HG02970 (cell line): ENCODE measurements at regions not wholly inside any gene's neighbourhood (a gene's known extent, or its start where the extent isn't known, plus 50 kb on each side); places are given as distances from the start of the nearest gene placed in this dataset.
"Not testable (repeated sequence)": the region's sequence is repeated elsewhere in the genome, so short reads cannot be mapped to it uniquely, and the experiment has no call there.

Source experiments
- ATAC-seq: cut with Tn5 transposase; IDR thresholded peaks from one replicate; pipeline ENCODE4 v1.9.1; 2021; ENCODE audit warnings: mild to moderate bottlenecking, moderate library complexity, moderate number of reproducible peaks; ENCODE audit not compliant: unreplicated experiment, low FRiP score

DNA sequence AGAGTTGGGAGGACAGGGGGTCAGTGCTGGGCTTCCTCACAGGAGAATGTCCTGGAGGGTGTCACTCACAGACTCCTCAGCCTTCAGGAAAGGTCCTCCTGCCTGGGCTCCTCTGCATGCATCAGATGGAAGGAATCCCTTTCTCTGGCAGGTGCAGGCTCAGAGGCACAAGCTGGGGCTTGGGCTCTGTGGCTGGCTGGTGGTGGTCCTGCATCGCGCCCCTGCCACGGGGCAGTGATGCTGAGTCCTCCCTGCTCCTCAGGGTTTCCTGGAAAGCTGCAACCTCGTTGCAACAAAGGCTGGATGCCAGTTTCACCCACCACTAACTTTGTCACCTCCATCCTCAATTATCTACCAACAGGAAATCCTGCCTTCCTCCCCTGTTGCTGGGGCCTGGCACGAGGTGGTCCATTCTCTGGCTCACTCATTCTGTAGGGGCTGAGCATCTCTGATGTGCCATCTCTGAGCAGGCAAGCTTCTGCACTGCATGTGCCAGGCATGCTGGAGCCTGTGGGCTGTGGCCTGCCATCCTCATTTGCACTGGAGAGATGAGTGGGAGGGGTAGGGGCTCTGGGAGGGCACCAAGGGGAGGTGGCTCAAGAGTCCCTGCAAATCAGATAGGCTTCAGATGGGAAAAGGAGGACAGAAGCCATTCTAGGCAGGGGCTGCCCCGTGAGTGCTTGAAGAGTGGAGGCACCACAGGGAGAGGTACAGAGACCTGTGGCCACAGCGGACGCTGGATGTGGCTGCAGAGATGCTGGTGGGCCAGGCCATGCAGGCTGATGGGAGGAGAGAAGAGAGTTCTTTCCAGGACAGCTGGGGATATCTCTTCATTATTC lies 272.6 kb upstream of the HS6ST1 start:
- ATAC-seq, result no peak

DNA sequence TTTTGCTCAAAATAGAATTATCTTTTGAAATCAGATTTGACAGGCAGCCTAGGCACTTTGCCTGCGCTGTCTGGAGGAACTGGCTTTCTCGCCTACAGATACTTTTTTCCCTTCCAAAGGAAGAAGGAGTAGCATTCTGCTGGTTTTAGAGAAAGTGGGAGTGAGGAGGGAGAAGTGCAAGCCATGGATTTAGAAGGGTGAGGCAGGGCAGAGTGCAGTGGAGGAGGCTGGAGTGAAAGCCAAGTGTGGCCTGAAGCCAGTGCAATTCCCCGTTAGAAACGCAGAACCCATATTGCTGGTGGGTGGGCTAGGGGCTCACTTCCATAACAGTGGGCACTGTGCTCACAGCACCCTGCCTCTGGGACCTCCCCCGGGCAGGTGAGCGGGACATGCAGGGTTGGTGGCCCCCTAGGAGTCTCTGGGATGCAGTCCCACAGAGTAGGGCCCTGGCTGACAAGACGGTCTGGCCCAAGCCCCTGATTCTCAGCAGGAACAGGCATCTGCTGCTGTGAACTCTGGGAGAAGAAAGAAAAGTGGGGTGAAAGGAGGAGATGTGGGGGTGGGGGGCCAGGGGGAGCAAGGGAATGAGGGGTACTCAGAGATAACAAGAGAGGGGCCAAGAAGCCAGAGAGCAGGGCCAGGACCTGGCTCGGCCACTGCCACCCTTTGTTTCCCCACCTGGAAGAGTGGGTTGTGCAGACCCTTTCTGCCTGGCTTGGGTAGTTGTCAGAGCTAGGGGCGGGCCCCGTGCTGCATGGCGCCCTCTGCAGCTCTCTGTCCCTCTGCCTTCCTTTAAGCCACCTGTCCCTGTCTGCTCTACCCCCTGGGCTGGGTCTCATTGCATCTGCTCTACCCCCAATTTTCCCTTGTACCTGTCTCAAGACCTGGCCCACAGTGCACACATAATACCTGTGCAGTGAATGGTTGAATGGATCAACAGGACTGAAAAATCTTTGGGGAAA lies 273.5 kb upstream of the HS6ST1 start:
- no peak for ATAC-seq

DNA sequence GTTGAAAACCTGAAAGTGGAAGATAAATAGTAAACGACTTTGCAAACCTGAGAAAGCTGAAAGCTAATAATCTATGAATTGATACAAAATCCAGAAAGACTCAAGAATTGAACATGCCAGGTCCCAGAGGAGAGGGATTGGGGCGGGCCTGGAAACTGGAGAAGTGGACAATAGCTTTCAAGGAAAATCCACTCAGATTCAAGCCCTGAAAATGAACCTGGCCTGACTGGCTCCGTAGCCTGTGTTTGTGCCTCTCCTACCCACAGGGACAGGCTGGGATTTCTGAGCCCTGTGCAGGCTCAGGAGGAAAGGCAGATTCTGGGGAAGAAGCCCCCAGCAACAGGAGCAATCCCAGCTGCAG lies 274.8 kb upstream of the HS6ST1 start:
- no peak for ATAC-seq

DNA sequence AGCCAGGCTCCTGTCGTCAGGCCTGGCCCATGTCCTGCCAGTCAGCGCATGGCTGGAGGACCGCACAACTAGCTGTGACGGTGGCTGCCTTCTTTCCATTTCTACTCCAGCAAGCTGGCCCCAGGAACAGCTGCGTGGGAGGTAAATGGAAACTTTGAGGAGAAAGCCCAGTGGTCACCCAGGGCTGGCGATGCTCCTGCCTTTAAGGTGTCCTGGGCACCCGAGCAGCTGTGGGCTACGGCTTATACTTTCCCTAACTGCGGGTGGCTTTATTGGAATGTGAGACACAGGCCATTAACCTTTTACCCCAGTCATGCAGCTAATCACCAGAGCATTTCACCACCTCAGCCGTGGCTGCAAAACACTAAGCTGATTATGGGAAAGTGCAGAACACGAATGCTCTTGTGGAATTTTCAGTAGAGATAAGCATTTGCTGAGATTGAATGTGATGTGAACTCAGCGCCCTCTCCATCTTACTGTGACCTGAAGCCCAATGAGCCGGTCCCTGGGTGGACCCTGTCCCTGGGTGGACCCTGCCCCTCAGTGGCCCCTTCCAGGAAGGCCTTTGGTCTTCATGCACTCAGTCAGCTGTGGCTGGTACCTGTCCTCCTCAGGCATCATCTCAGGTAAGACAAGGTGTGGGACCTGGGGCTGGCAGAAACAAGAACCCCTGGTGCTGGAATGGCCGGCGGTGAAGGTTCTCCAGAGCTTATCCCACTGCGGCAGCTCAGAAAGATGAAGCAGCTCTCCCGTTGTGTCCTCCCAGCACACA lies 275.4 kb upstream of the HS6ST1 start:
- ATAC-seq, result no peak

DNA sequence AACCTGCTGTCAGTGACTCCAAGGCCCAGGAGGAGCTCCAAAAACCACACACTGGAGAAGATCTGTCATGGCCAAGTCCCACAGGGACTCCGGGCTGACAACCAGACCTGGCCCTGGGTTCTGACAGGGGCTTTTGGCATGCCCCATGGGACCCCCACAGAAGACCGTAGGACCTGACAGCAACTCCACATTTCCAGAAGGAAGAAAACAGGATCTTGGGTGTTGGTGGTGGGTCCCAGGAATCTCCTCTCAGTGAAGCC lies 275.9 kb upstream of the HS6ST1 start:
- no peak for ATAC-seq

DNA sequence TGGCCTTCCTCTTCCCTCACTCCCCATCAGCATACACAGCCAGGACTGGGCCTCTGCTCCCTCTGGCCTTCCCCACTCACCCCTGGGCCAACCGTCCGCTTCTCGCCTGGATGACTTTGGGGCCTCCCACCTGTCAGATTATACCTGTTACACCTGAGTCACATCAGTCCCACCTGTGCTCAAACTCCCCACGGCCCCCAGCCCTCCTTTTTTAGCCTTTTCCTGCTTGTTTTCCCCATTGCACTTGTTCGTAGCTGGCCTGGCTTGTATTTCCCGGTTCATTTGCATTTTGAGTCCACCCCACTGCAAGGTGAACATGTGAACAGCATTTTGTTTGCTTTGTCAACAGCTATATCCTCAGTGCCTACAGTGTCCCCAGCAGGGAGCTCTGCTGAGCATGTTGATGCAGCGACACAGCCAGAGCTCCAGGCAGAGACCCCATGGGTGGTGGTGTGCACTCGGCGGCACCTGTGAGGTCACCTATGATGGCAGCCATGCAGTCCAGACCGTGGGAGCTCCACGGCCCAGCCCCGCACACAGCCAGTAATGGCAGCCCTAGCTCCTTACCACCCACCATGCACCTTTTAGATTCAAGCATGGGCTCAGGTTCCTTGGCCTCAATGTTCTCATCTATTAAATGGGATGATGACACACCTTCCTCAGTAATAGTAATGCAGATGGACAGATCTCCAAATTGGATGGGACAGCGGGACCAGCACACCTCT lies 276.4 kb upstream of the HS6ST1 start:
- ATAC-seq, result no peak

DNA sequence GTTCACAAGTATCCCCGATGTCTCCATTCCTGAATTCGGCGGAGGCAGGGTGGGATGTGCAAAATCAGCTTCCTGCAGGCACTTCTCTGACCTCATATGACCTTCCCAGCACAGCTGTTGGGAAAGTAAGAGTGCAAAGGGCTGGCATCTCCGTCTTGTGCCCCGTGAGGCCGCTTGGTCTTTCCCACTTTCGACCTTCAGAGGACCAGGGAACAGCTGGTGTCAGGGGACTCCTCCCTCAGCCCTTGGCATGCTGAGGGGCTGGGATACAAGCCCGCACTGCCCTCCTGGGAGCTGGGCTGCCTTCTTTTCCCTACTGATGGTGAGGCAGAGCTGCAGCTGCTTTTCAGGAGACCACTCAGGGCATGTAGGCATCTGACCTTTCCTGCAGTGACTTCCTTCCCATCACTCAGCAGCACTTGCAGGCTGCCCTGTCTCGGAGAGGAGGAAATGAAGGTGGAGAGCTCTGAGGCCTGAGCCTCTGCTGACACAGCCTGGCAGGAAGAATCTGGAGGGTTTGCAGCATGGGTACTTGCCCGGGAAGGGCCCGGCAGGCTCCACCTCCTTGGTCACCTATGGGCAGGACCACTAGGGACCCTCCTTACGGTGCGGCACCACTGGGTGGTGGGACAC lies 277.2 kb upstream of the HS6ST1 start:
- ATAC-seq, result no peak

DNA sequence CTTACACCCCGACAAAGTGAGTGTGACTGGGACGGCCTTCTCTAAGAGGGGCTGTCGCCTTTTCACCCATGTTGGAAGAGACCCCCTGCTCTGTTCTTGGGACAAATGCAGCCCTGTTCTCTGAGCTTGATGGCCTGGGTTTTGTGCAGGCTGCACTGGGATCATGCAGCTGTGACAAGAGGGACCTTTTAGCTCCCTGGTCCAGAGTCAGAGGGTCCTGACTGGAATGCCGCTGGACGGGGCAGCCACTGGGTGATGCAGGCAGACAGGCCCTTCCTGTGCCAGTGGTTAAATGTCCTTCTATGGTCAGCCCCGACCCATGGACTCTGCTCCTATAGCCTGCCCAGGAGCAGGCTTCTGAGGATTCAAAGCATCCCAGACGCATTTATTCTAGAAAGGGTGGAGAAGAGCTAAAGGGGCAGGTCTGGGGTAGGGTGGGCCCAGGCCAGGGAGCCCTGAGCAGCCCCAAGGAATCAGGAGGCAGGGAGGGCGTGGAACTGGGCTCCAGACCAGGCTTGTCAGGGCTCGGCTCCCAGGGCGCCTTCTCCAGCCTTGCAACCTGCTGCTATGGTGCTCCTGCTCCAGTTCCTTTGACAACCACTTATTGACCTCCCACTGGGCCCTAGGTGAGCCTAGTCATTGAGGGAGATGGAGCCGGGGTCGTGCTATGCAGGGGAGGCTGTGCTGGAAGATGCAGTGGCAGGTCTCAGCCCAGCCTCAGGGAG lies 277.9 kb upstream of the HS6ST1 start:
- ATAC-seq, result no peak

DNA sequence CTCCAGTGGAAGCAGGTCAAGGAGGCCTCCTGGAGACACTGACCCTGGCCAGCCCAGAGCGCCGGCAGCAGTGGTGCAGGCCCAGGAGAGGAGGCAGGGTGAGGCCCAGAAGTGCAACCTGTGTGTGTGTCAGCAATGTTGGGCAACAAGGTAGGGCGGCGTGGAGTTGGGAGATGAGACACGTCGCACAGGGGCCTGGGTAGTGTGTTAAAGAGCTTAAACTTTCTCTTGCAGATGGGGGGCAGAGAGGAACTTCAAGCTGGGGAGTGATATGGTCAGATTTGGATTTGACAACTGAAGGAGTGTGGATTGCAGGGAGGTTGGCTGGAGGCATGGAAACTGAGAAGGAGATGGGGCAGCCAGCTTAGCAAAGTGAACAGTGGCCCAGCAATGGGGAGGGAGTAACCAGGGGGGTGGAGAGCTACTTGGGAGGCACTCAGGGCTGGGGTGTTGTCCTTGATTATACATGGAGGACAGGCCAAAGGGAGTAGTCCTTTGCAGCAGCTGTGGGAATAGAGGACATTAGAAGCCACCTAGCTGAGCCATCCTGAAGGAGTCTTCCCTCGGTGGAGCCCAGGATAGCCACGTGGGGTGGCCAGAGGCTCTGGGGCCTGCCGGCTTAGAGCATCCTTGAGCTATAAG lies 278.6 kb upstream of the HS6ST1 start:
- no peak for ATAC-seq

DNA sequence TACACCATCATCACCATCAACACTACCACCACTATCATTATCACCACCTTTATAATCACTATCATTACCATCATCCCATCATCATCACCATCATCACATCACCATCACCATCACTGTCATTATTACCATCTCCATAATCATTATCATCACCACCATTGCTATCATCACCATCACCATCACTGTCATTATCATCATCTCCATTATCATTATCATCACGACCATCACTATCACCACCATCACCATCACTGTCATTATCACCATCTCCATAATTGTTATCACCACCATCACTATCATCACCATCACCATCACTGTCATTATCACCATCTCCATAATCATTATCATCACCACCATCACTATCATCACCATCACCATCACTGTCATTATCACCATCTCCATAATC lies 279.6 kb upstream of the HS6ST1 start:
- not testable (repeated sequence) for ATAC-seq

DNA sequence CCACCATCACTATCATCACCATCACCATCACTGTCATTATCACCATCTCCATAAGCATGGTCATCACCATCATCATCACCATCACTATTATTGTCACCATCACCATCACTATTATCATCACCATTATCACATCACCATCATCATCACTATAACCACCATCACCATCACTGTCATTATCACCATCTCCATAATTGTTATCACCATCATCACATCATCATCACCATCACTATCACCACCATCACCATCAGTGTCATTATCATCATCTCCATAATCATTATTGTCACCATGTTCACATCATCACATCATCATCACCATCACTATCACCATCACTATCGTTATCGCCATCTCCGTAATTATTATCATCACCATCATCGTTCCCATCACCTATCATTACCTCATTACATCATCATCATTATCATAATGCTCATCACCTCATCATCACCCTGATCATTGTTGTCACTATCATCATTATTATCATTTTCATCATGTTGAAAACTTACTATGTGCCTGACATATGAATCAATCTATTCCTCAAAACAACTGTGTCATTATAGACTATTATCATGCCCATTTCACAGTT lies 280.3 kb upstream of the HS6ST1 start:
- ATAC-seq, result no peak

DNA sequence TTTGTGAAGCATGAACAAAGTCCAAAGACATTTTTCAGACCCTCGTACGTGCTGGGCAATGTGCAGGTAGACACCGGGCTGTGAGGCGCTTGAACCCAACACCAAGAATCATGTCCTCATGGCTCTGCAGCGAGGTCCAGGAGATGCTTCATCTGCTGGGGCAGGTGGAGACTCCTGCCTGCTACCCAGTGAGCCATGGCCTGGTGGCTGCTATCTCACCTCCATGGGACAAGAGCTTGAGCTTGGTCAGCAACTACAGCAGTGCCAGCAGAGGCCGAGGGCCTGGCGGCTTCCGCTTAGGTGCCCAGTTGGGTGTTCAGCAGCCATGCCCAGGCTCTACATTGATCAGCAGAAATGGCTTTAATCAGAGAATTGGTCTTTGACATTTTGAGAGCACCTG lies 281.0 kb upstream of the HS6ST1 start:
- no peak for ATAC-seq

DNA sequence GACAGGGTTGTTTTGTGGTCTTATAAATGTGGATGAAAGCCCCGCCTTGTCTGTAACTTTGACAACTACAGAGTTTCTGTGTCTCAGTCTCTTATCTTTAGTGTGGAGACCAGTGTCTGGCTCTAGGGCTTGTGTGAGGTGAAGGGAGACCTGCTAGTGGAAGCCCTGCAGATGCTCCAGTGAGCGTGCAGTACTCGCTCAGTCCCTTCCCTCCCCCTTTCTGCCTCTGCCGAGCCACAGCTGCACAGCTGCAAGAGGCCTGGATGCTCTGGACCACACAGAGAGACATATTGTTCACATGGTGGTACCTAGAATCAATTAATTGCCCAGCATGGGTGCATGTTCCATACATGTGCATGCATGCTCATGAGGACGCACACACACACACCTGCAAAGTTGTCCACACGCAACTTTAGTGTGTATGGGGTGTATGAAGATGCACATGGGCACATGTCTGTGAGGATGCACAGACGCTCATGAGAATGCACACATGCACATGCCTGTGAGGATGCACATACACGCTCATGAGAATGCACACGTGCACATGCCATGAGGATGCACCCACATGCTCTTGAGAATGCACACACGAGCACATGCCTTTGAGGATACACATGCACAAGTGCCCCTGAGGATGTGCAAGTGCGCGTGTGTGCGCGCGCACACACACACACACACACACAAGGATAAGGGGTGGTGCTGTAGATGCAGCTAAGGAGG lies 282.1 kb upstream of the HS6ST1 start:
- no peak for ATAC-seq

DNA sequence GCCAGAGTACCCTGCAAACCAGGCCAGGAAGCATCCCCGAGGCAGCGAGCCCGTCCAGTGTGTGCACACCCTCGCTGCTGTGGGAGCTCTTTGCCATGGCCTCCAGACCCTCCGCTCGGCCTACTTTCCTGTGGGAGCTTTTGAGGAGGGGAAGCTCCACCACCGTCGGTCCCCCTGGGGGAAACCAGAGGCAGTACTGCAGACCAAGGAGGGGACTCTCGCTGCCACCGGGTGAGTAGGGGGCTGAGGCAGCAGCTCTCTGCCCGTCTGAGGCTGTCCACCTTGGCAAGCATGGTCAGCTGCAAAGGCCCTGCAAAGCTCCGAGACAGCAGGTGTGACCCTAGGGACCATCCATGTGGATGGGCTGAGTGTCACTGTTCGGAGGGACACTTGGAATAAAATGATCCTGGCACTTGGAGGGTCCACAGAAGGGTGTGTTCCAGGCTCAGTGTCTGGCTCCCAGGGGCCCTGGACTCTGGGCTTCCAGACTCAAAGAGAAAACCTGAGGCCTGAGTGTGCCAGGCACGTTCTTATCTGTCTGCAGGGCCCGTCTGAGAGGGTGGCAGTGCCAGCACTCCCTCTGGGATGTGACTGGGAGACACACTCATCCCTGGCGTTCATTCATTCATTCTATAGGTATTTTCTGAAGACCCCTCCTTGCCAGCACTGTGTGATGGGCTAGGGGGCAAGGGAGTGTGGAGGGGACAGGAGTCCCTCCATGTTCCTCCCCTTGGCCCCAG lies 282.8 kb upstream of the HS6ST1 start:
- no peak for ATAC-seq

DNA sequence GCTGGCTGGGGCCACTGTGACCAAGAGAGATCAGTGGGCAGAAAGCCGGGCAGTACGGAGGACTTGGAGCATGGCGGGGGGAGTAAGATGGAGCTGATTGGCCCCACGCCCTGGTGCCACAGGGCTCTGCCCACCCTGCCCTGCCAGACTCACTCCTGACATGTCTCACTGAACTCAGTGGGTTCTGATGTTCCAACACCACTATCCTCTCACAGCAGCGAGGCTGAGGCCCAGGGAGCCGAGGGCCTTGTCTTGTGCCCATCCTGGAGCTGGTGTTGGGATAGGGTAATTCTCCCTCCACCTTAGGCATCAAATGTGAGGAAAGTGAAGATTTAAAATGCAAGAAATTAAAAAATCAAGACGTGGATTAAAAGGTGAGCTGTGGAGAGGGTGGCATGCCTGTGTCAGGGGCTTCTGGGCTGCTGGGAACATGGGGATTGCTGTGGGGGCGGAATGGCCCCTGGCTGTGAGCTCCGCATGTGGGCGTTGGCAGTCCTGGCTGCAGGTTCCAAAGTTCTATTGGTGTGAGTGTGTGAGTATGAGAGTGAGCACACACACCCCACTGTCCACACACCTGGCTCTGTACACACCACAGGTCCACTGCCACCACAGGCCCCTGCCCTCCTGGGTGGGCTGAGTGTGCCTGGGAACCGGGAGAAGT lies 283.5 kb upstream of the HS6ST1 start:
- ATAC-seq, result no peak

DNA sequence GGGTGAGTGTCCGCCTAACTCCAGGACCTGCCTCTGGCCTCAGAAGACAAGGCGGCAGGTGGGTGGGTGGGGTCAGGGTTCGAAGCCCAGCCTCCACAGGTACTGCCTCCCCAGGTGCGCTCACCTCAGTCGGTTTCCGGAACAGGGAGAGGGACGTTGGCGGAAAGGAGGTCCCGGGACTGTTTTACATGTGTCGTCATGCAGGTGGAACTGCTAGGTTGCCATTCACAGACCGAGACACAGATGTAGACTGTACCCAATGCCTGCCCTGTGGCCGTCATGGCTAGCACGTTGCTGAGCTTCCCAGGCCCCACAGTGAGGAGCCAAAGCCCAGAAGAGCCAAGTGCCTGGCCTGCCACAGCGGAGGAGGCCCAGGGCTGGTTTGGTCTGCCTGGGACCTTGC lies 284.0 kb upstream of the HS6ST1 start:
- ATAC-seq, result no peak
